ENCODE measurements at regions not wholly inside any gene's neighbourhood (a gene's known extent, or its start where the extent isn't known, plus 50 kb on each side); places are given as distances from the start of the nearest gene placed in this dataset.

DNA sequence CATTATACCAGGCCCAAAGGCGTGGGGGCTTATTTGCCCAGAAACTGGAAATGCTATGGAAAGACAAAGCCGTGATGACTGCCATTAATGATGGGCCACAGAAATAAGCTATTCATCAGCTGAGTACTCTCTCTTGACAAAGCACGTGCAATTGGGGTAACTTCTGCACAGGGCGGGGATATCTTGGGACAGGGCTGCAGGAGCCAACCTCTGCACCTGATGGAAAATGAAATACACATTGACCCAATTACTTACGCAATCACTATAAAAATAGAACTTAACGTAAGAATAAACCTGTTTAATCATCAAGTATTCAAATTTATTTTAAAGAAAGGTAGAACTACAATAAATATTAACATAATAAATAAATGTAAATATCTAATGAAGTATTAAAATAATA lies 180.1 kb upstream of the NTF3 start:
- TF ChIP-seq CTCF (conservative IDR thresholded peaks at IDR 0.05) (no peak), ZFX (IDR thresholded peaks at IDR 0.05) (no peak)

Measured in C4-2B (cell line).